NK-92 treated with Interleukin-12 subunit alpha and Interleukin-12 subunit beta, amount 100 ng/mL, for 24 hours (cell line): ENCODE measurements at regions not wholly inside any gene's neighbourhood (a gene's known extent, or its start where the extent isn't known, plus 50 kb on each side); places are given as distances from the start of the nearest gene placed in this dataset.

Source experiments
- DNase-seq: peaks from one replicate; lab custom pipeline; 2025; lab: John Stamatoyannopoulos, UW

GRCh38 chr5:166317425-166317824 lies 1974.0 kb upstream of the WWC1 start:
- no peak for DNase-seq

- DNase-seq: no peak
Observed at GRCh38 chr5:166320920-166321480, 1970.4 kb upstream of the WWC1 start.

GRCh38 chr5:166324372-166324771 lies 1967.1 kb upstream of the WWC1 start:
- no peak for DNase-seq

- no peak for DNase-seq
Observed at GRCh38 chr5:166329149-166329800, 1962.2 kb upstream of the WWC1 start.

- DNase-seq: no peak
Observed at GRCh38 chr5:166330036-166330435, 1961.4 kb upstream of the WWC1 start.

GRCh38 chr5:166331521-166331920 lies 1959.9 kb upstream of the WWC1 start:
- no peak for DNase-seq

- DNase-seq: no peak
Observed at GRCh38 chr5:166338801-166339200, 1952.6 kb upstream of the WWC1 start.

- no peak for DNase-seq
Observed at GRCh38 chr5:166340039-166340438, 1951.4 kb upstream of the WWC1 start.

- DNase-seq: no peak
Observed at GRCh38 chr5:166341740-166342337, 1949.6 kb upstream of the WWC1 start.

GRCh38 chr5:166342402-166342801 lies 1949.0 kb upstream of the WWC1 start:
- no peak for DNase-seq

- no peak for DNase-seq
Observed at GRCh38 chr5:166346726-166347374, 1944.6 kb upstream of the WWC1 start.

- DNase-seq: no peak
Observed at GRCh38 chr5:166349046-166349445, 1942.4 kb upstream of the WWC1 start.

GRCh38 chr5:166353580-166353979 lies 1937.9 kb upstream of the WWC1 start:
- no peak for DNase-seq

GRCh38 chr5:166354332-166354731 lies 1937.1 kb upstream of the WWC1 start:
- DNase-seq: no peak

GRCh38 chr5:166356096-166356495 lies 1935.3 kb upstream of the WWC1 start:
- DNase-seq: no peak

GRCh38 chr5:166358127-166358830 lies 1933.2 kb upstream of the WWC1 start:
- no peak for DNase-seq

- no peak for DNase-seq
Observed at GRCh38 chr5:166363087-166363760, 1928.2 kb upstream of the WWC1 start.

GRCh38 chr5:166365164-166365563 lies 1926.3 kb upstream of the WWC1 start:
- DNase-seq: no peak

- no peak for DNase-seq
Observed at GRCh38 chr5:166367391-166367790, 1924.1 kb upstream of the WWC1 start.

- no peak for DNase-seq
Observed at GRCh38 chr5:166369346-166369745, 1922.1 kb upstream of the WWC1 start.

GRCh38 chr5:166369807-166370206 lies 1921.6 kb upstream of the WWC1 start:
- DNase-seq: no peak
